AG09309 (cell line): ENCODE measurements at regions not wholly inside any gene's neighbourhood (a gene's known extent, or its start where the extent isn't known, plus 50 kb on each side); places are given as distances from the start of the nearest gene placed in this dataset.

Source experiments
- DNase-seq: peaks from one replicate; pipeline ENCODE4 v3.0.0-alpha.2; 2010; ENCODE audit warnings: low read depth
- H3K4me3 ChIP-seq: 2 replicates; pipeline ENCODE4 v1.5.1; 2011; ENCODE audit warnings: mild to moderate bottlenecking, low read depth, low read length, moderate library complexity; ENCODE audit not compliant: control insufficient read depth
- TF ChIP-seq, protein P1 (sequence below): IDR thresholded peaks from 2 replicates; pipeline ENCODE4 v1.5.1; 2011; ENCODE audit warnings: mild to moderate bottlenecking, low read depth, low read length, inconsistent platforms; ENCODE audit not compliant: insufficient read depth, control insufficient read depth; ENCODE audit errors: missing control alignments

DNA sequence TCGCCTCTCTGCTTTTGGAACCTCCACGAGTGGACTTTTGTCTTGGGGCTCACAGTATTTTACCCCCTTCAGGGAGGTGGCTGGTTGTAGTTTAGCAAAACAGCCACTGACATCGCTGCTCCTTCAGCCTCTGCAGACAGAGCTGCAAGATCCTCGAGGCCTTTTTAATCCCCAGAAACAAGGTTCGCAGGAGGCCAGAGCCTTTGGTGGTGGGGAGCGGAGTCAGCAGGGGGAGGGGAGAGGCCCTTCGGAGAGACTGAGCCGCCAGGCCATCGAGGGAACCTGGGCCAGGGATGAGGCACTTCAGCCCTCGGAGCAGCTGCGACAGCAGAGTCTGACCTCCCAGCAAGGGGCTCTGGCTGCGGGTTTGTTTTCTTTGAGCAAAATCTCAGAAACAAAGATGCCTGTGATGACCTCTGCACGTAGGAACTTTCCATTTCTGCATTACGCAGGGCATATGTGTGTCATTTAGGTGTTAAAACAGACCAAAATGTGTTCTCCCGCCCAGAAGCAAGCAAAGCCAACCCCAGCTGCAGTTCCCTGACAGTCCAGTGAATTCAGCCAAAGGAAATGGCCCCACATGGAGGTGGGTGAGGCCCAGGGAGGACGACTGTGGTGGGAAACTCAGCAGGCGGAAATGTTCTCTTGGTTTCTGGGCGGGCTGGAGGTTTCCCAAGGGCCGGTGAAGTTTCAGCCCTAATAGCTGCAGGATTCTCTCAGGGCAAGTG is 171.2 kb upstream of the SULF2 start:
- H3K4me3 ChIP-seq, result no peak overlapping the region
- TF ChIP-seq, protein P1, sequence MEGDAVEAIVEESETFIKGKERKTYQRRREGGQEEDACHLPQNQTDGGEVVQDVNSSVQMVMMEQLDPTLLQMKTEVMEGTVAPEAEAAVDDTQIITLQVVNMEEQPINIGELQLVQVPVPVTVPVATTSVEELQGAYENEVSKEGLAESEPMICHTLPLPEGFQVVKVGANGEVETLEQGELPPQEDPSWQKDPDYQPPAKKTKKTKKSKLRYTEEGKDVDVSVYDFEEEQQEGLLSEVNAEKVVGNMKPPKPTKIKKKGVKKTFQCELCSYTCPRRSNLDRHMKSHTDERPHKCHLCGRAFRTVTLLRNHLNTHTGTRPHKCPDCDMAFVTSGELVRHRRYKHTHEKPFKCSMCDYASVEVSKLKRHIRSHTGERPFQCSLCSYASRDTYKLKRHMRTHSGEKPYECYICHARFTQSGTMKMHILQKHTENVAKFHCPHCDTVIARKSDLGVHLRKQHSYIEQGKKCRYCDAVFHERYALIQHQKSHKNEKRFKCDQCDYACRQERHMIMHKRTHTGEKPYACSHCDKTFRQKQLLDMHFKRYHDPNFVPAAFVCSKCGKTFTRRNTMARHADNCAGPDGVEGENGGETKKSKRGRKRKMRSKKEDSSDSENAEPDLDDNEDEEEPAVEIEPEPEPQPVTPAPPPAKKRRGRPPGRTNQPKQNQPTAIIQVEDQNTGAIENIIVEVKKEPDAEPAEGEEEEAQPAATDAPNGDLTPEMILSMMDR, result no peak
- DNase-seq, result no peak

DNA sequence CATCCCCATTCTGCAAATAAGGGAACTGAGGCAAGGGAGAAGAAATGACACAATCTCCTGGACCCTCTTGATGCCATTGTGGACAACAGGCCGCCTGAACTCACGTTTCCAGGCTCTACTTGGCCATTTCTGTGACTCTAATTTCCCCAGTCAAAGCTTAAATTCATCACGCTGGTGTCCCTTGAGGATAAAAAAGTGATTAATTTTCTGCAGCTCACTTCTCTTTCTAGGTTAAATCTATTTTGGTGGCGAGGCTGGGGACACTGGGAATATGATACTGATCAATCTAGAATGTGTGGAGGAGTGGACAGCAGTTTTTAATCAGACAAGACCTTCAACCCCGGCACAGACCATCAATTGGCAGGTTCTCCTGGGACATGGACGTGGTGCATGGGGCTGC is 168.2 kb upstream of the SULF2 start:
- DNase-seq, result no peak
- no peak overlapping the region for H3K4me3 ChIP-seq
- TF ChIP-seq, protein P1, result no peak

DNA sequence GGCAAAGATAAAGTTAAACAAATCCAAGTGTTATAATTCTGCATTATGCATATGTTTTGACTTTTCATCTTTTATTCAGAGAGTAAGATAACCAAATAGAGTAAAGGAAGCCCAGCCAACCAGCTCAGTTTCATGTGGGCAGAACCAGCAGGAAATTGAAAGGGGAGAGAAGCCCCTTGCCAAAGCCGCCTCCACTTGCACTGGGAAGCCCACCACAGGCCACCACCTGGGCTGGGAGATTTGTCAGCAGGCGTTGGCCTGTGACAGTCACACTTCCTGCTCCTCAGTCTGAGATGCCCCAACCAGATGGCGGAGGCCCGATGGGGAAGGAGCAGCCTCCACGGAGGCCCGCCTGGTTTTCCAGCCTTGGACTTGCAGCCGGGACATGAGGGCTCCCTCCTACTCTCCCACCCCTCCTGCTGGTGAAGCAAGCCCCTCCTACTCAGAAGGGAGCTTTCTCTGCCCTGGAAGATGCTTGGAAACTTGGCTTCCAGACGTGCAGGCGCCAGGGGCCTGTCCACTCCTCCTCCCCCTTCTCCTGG is 166.8 kb upstream of the SULF2 start:
- H3K4me3 ChIP-seq, result no peak overlapping the region
- no peak for DNase-seq
- TF ChIP-seq, protein P1, result no peak

DNA sequence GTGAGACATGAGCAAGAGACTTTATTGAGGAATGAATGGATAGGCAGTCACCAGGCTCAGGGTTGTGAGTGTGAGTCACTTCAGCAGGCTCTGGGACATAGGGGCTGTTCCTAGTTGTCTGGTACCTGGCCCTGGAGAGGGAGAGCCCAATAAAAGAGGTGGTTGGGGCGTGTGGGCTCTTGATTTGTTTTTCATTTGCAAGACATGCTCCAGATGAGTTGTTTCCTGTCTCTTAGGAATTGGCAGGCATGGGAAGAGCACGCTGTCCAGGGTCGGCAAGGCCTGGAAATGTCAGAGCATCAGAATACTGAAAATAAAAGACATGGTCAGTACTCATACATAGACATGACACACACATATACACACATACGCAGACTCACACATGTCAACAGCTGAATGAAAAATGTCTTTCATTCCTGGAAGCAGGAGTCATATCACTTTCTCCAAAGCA is 166.3 kb upstream of the SULF2 start:
- TF ChIP-seq, protein P1, result no peak
- DNase-seq, result no peak
- no peak overlapping the region for H3K4me3 ChIP-seq

DNA sequence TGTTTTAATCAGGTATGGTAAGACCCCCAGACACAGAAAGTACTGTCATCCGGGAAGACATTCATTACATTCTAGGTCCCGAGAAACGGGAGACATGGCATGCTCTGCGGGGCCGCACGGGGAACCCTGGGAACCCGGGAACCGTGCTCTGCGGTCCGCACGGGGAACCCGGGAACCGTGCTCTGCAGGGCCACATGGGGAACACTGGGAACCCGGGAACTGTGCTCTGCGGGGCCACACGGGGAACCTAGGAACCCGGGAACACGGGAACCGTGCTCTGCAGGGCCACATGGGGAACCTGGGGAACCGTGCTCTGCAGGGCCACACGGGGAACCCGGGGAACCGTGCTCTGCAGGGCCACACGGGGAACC is 165.6 kb upstream of the SULF2 start:
- DNase-seq, result no peak
- H3K4me3 ChIP-seq, result no peak overlapping the region
- TF ChIP-seq, protein P1, result no peak

DNA sequence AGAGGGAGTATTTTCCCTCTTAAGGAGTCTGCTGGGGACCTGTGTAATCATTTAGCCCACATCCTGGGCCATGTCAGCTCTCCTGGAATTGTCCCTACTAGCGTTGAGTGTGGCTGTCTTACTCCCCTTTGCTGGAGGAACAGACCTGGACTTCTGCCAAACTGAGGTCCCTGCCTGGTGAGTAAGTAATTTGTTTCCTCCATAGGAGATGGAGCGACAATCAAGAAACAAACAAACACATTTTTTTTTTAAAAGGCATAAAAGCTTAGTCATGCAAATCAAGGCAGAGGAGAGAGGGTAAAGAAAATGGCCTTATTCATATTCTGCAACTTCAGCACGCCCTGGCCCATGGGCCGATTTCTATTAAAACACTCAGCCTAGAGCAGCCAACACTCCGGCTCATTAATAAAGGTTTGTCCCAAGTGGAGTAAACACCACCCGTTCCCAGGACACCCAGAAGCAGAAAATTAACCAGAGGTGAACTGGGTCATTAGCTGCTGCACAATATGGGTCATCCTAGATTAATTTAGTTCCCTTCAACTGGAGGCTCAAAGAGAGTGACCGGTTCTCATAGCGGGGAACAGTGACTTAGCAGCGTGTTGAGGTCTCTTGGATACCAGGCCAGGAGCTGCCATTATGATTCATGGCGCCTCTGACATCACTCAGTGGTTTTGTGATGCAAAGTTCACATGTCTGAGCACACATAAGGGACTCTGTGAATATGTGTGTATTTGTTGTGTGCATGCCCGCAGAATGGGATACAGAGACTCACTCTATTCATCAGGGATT is 165.0 kb upstream of the SULF2 start:
- TF ChIP-seq, protein P1, result no peak
- DNase-seq, result no peak

More for the DNA sequence above, 165.0 kb upstream of the SULF2 start:
- H3K4me3 ChIP-seq, result no peak overlapping the region
